SK-N-SH (cell line): ENCODE measurements at regions not wholly inside any gene's neighbourhood (a gene's known extent, or its start where the extent isn't known, plus 50 kb on each side); places are given as distances from the start of the nearest gene placed in this dataset.

Experiments used
- EP300 ChIP-seq, 2 experiments: IDR thresholded peaks; 2 replicates each; pipeline versions ENCODE4 v1.4.0 to v1.6.1; 2012; ENCODE audit warnings: borderline replicate concordance in 1 of 2, low read depth in 1 of 2, low read length in 1 of 2
- EZH2phosphoT487 ChIP-seq: fragments of 200-600 bp; sonication (generic); IDR thresholded peaks from 2 replicates; pipeline ENCODE4 v1.6.1; 2017; ENCODE audit warnings: low read depth, mixed run types, mild to moderate bottlenecking, antibody characterized with exemption, moderate library complexity, borderline replicate concordance
- FOSL2 ChIP-seq: IDR thresholded peaks from 2 replicates; pipeline ENCODE4 v1.4.0; 2012; ENCODE audit warnings: low read depth, mild to moderate bottlenecking, moderate library complexity, borderline replicate concordance
- NRF1 ChIP-seq: IDR thresholded peaks from 2 replicates; pipeline ENCODE4 v1.6.1; 2012; ENCODE audit warnings: low read depth, mild to moderate bottlenecking, low read length
- POLR2AphosphoS5 ChIP-seq: IDR thresholded peaks from 2 replicates; pipeline ENCODE4 v1.6.1; 2012; ENCODE audit warnings: low read depth, low read length
- RCOR1 ChIP-seq: fragments of 150-350 bp; IDR thresholded peaks from 2 replicates; pipeline ENCODE4 v1.6.1; 2017; ENCODE audit warnings: antibody characterized with exemption, low read length
- RFX5 ChIP-seq: IDR thresholded peaks from 2 replicates; pipeline ENCODE4 v1.6.1; 2012; ENCODE audit warnings: mild to moderate bottlenecking, improper control_type of control experiment, low read length
- RXRA ChIP-seq: IDR thresholded peaks from 2 replicates; pipeline ENCODE4 v1.4.0; 2012; ENCODE audit warnings: low read depth, mild to moderate bottlenecking, borderline replicate concordance
- SMC3 ChIP-seq: IDR thresholded peaks from 2 replicates; pipeline ENCODE4 v1.6.1; 2012; ENCODE audit warnings: low read depth, low read length, improper control_type of control experiment
- TF ChIP-seq, protein P1 (sequence below): fragments of 200-600 bp; sonication (generic); IDR thresholded peaks from 2 replicates; pipeline ENCODE4 v1.6.1; 2017; ENCODE audit warnings: antibody characterized with exemption, mild to moderate bottlenecking, moderate library complexity
- TF ChIP-seq, protein P2 (sequence below): IDR thresholded peaks from 2 replicates; pipeline ENCODE4 v1.6.1; 2012; ENCODE audit warnings: mild to moderate bottlenecking, low read depth, low read length, moderate library complexity
- TF ChIP-seq, protein P3 (sequence below): fragments of 150-350 bp; IDR thresholded peaks from 2 replicates; pipeline ENCODE4 v1.6.1; 2017; ENCODE audit warnings: antibody characterized with exemption, low read length, low read depth, borderline replicate concordance
- TF ChIP-seq, protein P4 (sequence below): IDR thresholded peaks from 2 replicates; pipeline ENCODE4 v1.4.0; 2012; ENCODE audit warnings: low read depth

DNA sequence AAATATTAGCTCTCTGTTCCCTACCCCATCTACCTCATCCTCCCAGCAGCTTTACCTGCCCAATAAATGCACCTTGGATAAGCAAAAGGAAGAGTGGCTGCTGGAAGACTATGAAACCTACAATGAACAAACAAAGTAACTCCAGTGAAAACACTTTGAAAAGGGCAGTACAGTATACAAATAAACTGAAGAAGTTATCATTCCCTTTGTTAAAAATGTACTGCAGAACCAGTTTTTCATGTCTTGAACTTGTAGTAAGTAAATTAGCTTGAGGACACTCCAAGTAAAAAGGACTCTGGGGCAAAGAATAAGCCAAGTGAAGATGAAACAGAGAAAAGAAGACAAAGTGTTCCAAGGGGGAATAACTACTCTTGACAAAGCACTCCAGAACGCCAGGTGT lies 457.1 kb downstream of the DTWD2 start:
- no peak for TF ChIP-seq EP300 (IDR thresholded peaks at IDR 0.05; ENCODE audit: borderline replicate concordance in 1 of 2, low read depth in 1 of 2, low read length in 1 of 2)
- TF ChIP-seq, protein P1, sequence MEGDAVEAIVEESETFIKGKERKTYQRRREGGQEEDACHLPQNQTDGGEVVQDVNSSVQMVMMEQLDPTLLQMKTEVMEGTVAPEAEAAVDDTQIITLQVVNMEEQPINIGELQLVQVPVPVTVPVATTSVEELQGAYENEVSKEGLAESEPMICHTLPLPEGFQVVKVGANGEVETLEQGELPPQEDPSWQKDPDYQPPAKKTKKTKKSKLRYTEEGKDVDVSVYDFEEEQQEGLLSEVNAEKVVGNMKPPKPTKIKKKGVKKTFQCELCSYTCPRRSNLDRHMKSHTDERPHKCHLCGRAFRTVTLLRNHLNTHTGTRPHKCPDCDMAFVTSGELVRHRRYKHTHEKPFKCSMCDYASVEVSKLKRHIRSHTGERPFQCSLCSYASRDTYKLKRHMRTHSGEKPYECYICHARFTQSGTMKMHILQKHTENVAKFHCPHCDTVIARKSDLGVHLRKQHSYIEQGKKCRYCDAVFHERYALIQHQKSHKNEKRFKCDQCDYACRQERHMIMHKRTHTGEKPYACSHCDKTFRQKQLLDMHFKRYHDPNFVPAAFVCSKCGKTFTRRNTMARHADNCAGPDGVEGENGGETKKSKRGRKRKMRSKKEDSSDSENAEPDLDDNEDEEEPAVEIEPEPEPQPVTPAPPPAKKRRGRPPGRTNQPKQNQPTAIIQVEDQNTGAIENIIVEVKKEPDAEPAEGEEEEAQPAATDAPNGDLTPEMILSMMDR: no peak
- TF ChIP-seq NRF1: no peak
- TF ChIP-seq RFX5: no peak
- TF ChIP-seq RCOR1: no peak
- no peak for TF ChIP-seq RXRA
- TF ChIP-seq, protein P2, sequence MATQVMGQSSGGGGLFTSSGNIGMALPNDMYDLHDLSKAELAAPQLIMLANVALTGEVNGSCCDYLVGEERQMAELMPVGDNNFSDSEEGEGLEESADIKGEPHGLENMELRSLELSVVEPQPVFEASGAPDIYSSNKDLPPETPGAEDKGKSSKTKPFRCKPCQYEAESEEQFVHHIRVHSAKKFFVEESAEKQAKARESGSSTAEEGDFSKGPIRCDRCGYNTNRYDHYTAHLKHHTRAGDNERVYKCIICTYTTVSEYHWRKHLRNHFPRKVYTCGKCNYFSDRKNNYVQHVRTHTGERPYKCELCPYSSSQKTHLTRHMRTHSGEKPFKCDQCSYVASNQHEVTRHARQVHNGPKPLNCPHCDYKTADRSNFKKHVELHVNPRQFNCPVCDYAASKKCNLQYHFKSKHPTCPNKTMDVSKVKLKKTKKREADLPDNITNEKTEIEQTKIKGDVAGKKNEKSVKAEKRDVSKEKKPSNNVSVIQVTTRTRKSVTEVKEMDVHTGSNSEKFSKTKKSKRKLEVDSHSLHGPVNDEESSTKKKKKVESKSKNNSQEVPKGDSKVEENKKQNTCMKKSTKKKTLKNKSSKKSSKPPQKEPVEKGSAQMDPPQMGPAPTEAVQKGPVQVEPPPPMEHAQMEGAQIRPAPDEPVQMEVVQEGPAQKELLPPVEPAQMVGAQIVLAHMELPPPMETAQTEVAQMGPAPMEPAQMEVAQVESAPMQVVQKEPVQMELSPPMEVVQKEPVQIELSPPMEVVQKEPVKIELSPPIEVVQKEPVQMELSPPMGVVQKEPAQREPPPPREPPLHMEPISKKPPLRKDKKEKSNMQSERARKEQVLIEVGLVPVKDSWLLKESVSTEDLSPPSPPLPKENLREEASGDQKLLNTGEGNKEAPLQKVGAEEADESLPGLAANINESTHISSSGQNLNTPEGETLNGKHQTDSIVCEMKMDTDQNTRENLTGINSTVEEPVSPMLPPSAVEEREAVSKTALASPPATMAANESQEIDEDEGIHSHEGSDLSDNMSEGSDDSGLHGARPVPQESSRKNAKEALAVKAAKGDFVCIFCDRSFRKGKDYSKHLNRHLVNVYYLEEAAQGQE: no peak
- no peak for TF ChIP-seq EZH2phosphoT487
- TF ChIP-seq SMC3: no peak
- TF ChIP-seq POLR2AphosphoS5: no peak
- TF ChIP-seq, protein P3, sequence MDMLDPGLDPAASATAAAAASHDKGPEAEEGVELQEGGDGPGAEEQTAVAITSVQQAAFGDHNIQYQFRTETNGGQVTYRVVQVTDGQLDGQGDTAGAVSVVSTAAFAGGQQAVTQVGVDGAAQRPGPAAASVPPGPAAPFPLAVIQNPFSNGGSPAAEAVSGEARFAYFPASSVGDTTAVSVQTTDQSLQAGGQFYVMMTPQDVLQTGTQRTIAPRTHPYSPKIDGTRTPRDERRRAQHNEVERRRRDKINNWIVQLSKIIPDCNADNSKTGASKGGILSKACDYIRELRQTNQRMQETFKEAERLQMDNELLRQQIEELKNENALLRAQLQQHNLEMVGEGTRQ: no peak
- no peak for TF ChIP-seq FOSL2
- TF ChIP-seq, protein P4, sequence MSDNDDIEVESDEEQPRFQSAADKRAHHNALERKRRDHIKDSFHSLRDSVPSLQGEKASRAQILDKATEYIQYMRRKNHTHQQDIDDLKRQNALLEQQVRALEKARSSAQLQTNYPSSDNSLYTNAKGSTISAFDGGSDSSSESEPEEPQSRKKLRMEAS: no peak
